Esophagus (tissue), 2 donors: ENCODE measurements at regions not wholly inside any gene's neighbourhood (a gene's known extent, or its start where the extent isn't known, plus 50 kb on each side); places are given as distances from the start of the nearest gene placed in this dataset.

Experiments
- H3K27ac ChIP-seq, 2 donors: one replicate each; pipeline ENCODE4 v1.5.1; 2013; ENCODE audit warnings: low read depth in 2 of 2, mild to moderate bottlenecking in 2 of 2, inconsistent platforms in 1 of 2, low read length in 1 of 2, moderate library complexity in 1 of 2
- H3K27me3 ChIP-seq, 2 donors: one replicate each; pipeline ENCODE4 v1.6.1; 2013; ENCODE audit warnings: low read length in 2 of 2, control low read depth in 1 of 2, mild to moderate bottlenecking in 1 of 2; ENCODE audit not compliant: insufficient read depth in 2 of 2, control insufficient read depth in 1 of 2
- H3K36me3 ChIP-seq, 2 donors: one replicate each; pipeline ENCODE4 v1.6.1; 2013; ENCODE audit warnings: low read length in 1 of 2; ENCODE audit not compliant: control insufficient read depth in 2 of 2, insufficient read depth in 2 of 2
- H3K4me1 ChIP-seq, 2 donors: one replicate each; pipeline ENCODE4 v1.6.1; 2013; ENCODE audit warnings: low read length in 1 of 2; ENCODE audit not compliant: control insufficient read depth in 2 of 2, insufficient read depth in 2 of 2
- H3K4me3 ChIP-seq, 2 donors: one replicate each; pipeline ENCODE4 v1.5.1; 2013; ENCODE audit warnings: low read length in 2 of 2, mild to moderate bottlenecking in 2 of 2, low read depth in 1 of 2, moderate library complexity in 1 of 2
- H3K9me3 ChIP-seq, 2 donors: one replicate each; pipeline ENCODE4 v1.6.1; 2013; ENCODE audit warnings: mild to moderate bottlenecking in 2 of 2, low read depth in 1 of 2, low read length in 1 of 2, moderate library complexity in 1 of 2; ENCODE audit not compliant: control insufficient read depth in 2 of 2, insufficient read depth in 1 of 2
- WGBS, 2 donors: extraction: QIAGEN DNeasy Blood & Tissue Kit; methylation state at CpG; one replicate each; pipeline ENCODE4 v1.1.7; 2013; 5-methylcytosine and 5-hydroxymethylcytosine counted together
- donor health status: healthy with polysubstance abuse.
- donor health status: Bipolar disorder and iron deficiency.

- Histone ChIP-seq H3K27ac (no peak overlapping the region), H3K9me3 (no peaks in the 10 kb centered on the region), H3K27me3 (no peaks in the 10 kb centered on the region), H3K36me3 (no peaks in the 10 kb centered on the region), H3K4me1 (no peaks in the 10 kb centered on the region), H3K4me3 (no peak overlapping the region)
- WGBS, 2 donors: 67 to 88% methylated on average over 11 of the region's 11 CpGs
Measured at GRCh38 chr9:78775211-78775610, 478.3 kb downstream of the PSAT1 start.

DNA sequence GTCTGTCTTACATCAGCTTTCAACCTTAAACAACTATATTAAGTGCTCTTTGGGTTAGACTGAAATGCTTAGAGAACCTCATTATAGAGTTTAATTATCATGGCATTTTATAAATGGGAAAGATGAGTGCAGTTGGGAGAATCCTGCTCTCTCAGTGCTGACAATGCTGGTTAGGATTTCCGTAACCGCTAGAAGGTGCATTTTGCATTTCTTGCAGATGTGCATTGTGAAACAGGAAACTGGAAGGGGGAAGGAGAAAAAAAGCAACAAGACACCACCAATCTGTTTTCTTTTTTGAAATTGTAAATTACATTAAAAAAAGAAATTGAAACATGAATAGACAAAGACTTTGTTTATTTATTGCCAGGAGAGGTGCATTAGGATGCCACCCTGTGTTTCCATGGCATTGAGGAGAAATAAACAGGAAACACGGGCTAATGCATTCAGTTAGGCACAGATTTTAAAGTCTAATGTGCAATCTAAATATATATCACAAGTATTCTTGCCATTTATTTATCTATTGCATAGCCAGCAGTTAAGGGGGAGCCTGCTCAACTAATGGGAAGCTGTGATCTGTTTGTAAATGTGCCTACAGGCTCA is 478.9 kb downstream of the PSAT1 start:
- WGBS, 2 donors: 75 to 79% methylated on average over 3 of the region's 3 CpGs
- H3K27ac ChIP-seq: no peak overlapping the region

GRCh38 chr9:78777747-78778146 is 480.8 kb downstream of the PSAT1 start:
- H3K4me1 ChIP-seq: no peaks in the 10 kb centered on the region
- 86 to 88% methylated on average over 4 of the region's 4 CpGs for WGBS, 2 donors
- no peaks in the 10 kb centered on the region for H3K9me3 ChIP-seq
- no peak overlapping the region for H3K4me3 ChIP-seq
- no peak overlapping the region for H3K27ac ChIP-seq
- H3K36me3 ChIP-seq: no peaks in the 10 kb centered on the region
- no peaks in the 10 kb centered on the region for H3K27me3 ChIP-seq

More for the DNA sequence above, 478.9 kb downstream of the PSAT1 start:
- Histone ChIP-seq H3K27me3 (no peaks in the 10 kb centered on the region), H3K36me3 (no peaks in the 10 kb centered on the region), H3K4me1 (no peaks in the 10 kb centered on the region), H3K9me3 (no peaks in the 10 kb centered on the region), H3K4me3 (no peak overlapping the region)

GRCh38 chr9:78778318-78778717 is 481.4 kb downstream of the PSAT1 start:
- no peaks in the 10 kb centered on the region for H3K27me3 ChIP-seq
- H3K4me3 ChIP-seq: no peak overlapping the region
- H3K36me3 ChIP-seq: no peaks in the 10 kb centered on the region
- no peak overlapping the region for H3K27ac ChIP-seq
- WGBS, 2 donors: 69 to 72% methylated on average over 3 of the region's 3 CpGs
- H3K9me3 ChIP-seq: no peaks in the 10 kb centered on the region
- no peaks in the 10 kb centered on the region for H3K4me1 ChIP-seq

- Histone ChIP-seq H3K4me3 (no peak overlapping the region), H3K9me3 (no peaks in the 10 kb centered on the region), H3K4me1 (no peaks in the 10 kb centered on the region), H3K36me3 (no peaks in the 10 kb centered on the region), H3K27me3 (no peaks in the 10 kb centered on the region), H3K27ac (no peak overlapping the region)
- 69 to 76% methylated on average over 4 of the region's 4 CpGs for WGBS, 2 donors
Measured at GRCh38 chr9:78778861-78779374, 482.0 kb downstream of the PSAT1 start.

DNA sequence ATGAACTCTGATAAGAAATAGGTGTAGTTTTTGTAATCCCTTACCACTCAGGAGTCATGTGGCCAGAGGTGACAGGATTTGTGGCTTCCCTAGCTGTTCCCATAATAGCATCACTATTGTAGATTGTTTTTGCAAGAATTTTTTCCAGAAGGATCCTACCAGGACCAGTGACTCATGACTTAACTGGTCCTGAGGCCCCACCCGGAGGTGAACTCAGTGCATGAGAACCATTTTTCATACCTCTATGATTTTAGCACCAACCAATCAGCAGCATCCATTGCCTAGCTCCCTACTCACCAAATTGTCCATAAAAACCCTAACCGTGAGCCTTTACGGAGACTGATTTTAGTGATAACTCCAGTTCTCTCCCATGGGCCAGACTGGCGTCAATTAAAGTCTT is 484.8 kb downstream of the PSAT1 start:
- Histone ChIP-seq H3K9me3 (no peaks in the 10 kb centered on the region), H3K36me3 (no peaks in the 10 kb centered on the region), H3K4me1 (no peaks in the 10 kb centered on the region), H3K27me3 (no peaks in the 10 kb centered on the region), H3K4me3 (no peak overlapping the region), H3K27ac (no peak overlapping the region)
- 87 to 90% methylated on average over 4 of the region's 4 CpGs for WGBS, 2 donors

GRCh38 chr9:78782234-78782633 is 485.3 kb downstream of the PSAT1 start:
- no peaks in the 10 kb centered on the region for H3K27me3 ChIP-seq
- H3K4me3 ChIP-seq: no peak overlapping the region
- no peaks in the 10 kb centered on the region for H3K9me3 ChIP-seq
- H3K27ac ChIP-seq: no peak overlapping the region
- no peaks in the 10 kb centered on the region for H3K36me3 ChIP-seq
- 67 to 91% methylated on average over 3 of the region's 3 CpGs for WGBS, 2 donors
- H3K4me1 ChIP-seq: no peaks in the 10 kb centered on the region

DNA sequence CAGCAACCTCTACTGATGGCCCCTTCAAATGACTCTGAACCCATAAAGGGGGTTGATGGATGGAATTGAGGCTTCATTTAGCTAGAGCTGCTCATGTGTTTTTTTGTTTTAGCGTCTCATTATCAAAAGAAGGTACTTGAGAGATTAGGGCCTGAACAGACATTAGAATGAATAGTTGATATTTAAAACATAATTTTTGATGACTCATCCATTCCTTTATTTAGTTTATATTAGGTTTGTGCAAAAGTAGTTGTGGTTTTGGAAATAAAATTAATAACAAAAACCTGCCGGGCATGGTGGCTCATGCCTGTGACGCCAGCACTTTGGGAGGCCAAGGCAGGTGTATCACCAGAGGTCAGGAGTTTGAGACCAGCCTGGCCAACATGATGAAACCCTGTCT is 485.9 kb downstream of the PSAT1 start:
- 70 to 79% methylated on average over 3 of the region's 3 CpGs for WGBS, 2 donors
- Histone ChIP-seq H3K4me1 (no peaks in the 10 kb centered on the region), H3K36me3 (no peaks in the 10 kb centered on the region), H3K9me3 (no peaks in the 10 kb centered on the region), H3K27ac (no peak overlapping the region), H3K27me3 (no peaks in the 10 kb centered on the region), H3K4me3 (no peak overlapping the region)

DNA sequence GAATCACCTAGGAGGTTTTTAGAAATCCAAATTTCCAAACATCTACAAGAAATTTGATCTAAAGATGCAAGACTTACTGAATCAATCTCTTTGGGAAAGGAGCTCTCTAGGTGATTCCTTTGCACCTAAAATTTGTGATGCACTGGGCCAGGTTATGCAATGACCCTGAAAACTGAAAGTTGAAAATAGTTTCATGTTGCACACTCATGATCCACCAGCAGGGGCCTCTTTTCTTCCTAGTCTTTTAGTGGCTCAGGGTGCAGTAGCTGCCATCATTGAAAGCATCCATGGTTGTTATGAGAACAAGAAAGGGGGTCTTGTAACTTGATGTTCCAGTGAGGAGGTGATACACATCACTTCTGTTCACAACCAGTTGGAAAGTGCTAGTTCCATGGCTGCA is 486.8 kb downstream of the PSAT1 start:
- no peaks in the 10 kb centered on the region for H3K36me3 ChIP-seq
- H3K9me3 ChIP-seq: no peaks in the 10 kb centered on the region
- no peaks in the 10 kb centered on the region for H3K4me1 ChIP-seq
- no peaks in the 10 kb centered on the region for H3K27me3 ChIP-seq
- no peak overlapping the region for H3K4me3 ChIP-seq
- H3K27ac ChIP-seq: no peak overlapping the region

GRCh38 chr9:78786794-78787193 is 489.9 kb downstream of the PSAT1 start:
- Histone ChIP-seq H3K27me3 (no peaks in the 10 kb centered on the region), H3K4me3 (no peak overlapping the region), H3K4me1 (no peaks in the 10 kb centered on the region), H3K36me3 (no peaks in the 10 kb centered on the region), H3K27ac (no peak overlapping the region), H3K9me3 (no peaks in the 10 kb centered on the region)
- WGBS, 2 donors: 55 to 73% methylated on average over 3 of the region's 3 CpGs
